ENCODE measurements at regions not wholly inside any gene's neighbourhood (a gene's known extent, or its start where the extent isn't known, plus 50 kb on each side); places are given as distances from the start of the nearest gene placed in this dataset.

- 75 to 81% methylated on average over 3 of the region's 3 CpGs for WGBS, 2 donors
- H3K36me3 ChIP-seq (ENCODE audit: control insufficient read depth in 2 of 2, insufficient read depth in 2 of 2, low read length in 1 of 2) = no peaks in the 10 kb centered on the region
- H3K4me1 ChIP-seq (ENCODE audit: control insufficient read depth in 2 of 2, insufficient read depth in 2 of 2, low read length in 1 of 2) = no peaks in the 10 kb centered on the region
- H3K4me3 ChIP-seq (ENCODE audit: low read depth in 1 of 2, low read length in 2 of 2) = no peak overlapping the region
- H3K9me3 ChIP-seq (ENCODE audit: control insufficient read depth in 2 of 2, insufficient read depth in 1 of 2, low read depth in 1 of 2, low read length in 1 of 2) = no peaks in the 10 kb centered on the region
- H3K27me3 ChIP-seq (ENCODE audit: control insufficient read depth in 1 of 2, insufficient read depth in 2 of 2, low read length in 2 of 2) = no peaks in the 10 kb centered on the region
- H3K27ac ChIP-seq (ENCODE audit: low read depth in 2 of 2, low read length in 1 of 2) = no peak overlapping the region
Observed at GRCh38 chr2:107685421-107685986, 141.2 kb upstream of the RGPD4 start.

- H3K9me3 ChIP-seq (ENCODE audit: control insufficient read depth in 2 of 2, insufficient read depth in 1 of 2, low read depth in 1 of 2, low read length in 1 of 2) = no peaks in the 10 kb centered on the region
- H3K27ac ChIP-seq (ENCODE audit: low read depth in 2 of 2, low read length in 1 of 2) = no peak overlapping the region
- no peak overlapping the region for H3K4me3 ChIP-seq (ENCODE audit: low read depth in 1 of 2, low read length in 2 of 2)
- no peaks in the 10 kb centered on the region for H3K27me3 ChIP-seq (ENCODE audit: control insufficient read depth in 1 of 2, insufficient read depth in 2 of 2, low read length in 2 of 2)
- no peaks in the 10 kb centered on the region for H3K36me3 ChIP-seq (ENCODE audit: control insufficient read depth in 2 of 2, insufficient read depth in 2 of 2, low read length in 1 of 2)
- H3K4me1 ChIP-seq (ENCODE audit: control insufficient read depth in 2 of 2, insufficient read depth in 2 of 2, low read length in 1 of 2) = no peaks in the 10 kb centered on the region
- 41 to 57% methylated on average over 6 of the region's 6 CpGs for whole genome bisulfite sequencing, 2 donors
Observed at GRCh38 chr2:107687073-107687472, 139.6 kb upstream of the RGPD4 start.

DNA sequence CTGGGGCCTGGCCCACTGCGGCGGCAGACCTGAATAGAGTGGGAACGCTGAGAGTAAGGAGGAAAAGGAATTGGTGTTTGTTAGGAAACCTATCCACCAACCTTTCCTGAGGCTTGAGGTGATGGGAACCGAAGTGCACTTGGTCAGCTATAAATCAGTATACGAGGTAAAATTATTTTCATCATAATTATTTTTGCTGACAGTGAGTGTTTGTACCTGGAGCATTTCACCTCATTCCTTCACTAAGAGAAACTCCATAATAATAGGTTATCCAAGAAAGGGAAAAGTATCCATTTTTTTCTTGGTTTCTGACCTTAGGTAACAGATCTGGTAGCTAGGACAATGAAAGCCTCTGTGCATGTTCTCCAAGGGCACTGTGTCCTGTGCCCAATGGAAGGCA, 138.6 kb upstream of the RGPD4 start:
- Histone ChIP-seq H3K9me3 (ENCODE audit: control insufficient read depth in 2 of 2, insufficient read depth in 1 of 2, low read depth in 1 of 2, low read length in 1 of 2) (no peaks in the 10 kb centered on the region), H3K36me3 (ENCODE audit: control insufficient read depth in 2 of 2, insufficient read depth in 2 of 2, low read length in 1 of 2) (no peaks in the 10 kb centered on the region), H3K4me1 (ENCODE audit: control insufficient read depth in 2 of 2, insufficient read depth in 2 of 2, low read length in 1 of 2) (no peaks in the 10 kb centered on the region), H3K27me3 (ENCODE audit: control insufficient read depth in 1 of 2, insufficient read depth in 2 of 2, low read length in 2 of 2) (no peaks in the 10 kb centered on the region), H3K4me3 (ENCODE audit: low read depth in 1 of 2, low read length in 2 of 2) (no peak overlapping the region), H3K27ac (ENCODE audit: low read depth in 2 of 2, low read length in 1 of 2) (no peak overlapping the region)
- WGBS, 2 donors = 86 to 89% methylated on average over 5 of the region's 5 CpGs

DNA sequence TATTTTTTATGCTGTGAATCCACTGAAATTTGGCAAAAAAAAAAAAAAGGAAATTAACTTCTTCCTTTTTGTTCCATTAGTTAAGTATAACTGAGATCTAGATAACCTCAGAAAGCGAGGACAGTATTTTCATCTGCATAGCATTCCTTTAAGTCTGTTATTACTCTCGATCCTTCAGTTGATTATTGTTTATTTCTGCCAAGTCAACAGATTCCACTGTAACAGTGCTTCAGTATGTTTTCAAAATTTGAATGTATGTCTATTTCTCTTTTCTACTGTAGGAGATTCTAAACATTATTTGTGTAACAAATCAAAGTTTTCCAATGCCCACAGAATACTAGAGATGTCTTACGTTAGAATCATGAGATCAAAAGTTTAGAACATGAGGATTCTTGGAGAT, 133.1 kb upstream of the RGPD4 start:
- H3K9me3 ChIP-seq (ENCODE audit: control insufficient read depth in 2 of 2, insufficient read depth in 1 of 2, low read depth in 1 of 2, low read length in 1 of 2) = peaks cover 0 to 3% of the 10 kb centered on the region in 2 donors
- no peaks in the 10 kb centered on the region for H3K27me3 ChIP-seq (ENCODE audit: control insufficient read depth in 1 of 2, insufficient read depth in 2 of 2, low read length in 2 of 2)
- H3K4me3 ChIP-seq (ENCODE audit: low read depth in 1 of 2, low read length in 2 of 2) = no peak overlapping the region
- peaks cover 0 to 2% of the 10 kb centered on the region in 2 donors for H3K4me1 ChIP-seq (ENCODE audit: control insufficient read depth in 2 of 2, insufficient read depth in 2 of 2, low read length in 1 of 2)
- 84 to 88% methylated on average over 3 of the region's 3 CpGs for WGBS, 2 donors
- H3K27ac ChIP-seq (ENCODE audit: low read depth in 2 of 2, low read length in 1 of 2) = no peak overlapping the region
- no peaks in the 10 kb centered on the region for H3K36me3 ChIP-seq (ENCODE audit: control insufficient read depth in 2 of 2, insufficient read depth in 2 of 2, low read length in 1 of 2)

DNA sequence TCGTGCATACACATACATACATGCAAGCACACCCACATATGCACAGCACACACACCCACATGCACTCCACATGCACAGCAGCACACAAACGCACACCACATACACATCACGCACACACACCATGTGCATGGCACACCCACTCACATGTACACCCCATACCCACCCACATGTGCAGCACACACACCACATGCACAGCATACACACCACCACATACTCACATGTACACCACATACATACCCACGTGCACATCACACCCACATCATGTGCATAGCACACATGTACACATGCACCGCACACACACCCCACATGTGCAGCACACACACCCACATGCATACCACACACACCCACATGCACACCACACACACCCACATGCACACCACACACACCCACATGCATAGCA, 132.0 kb upstream of the RGPD4 start:
- H3K27me3 ChIP-seq (ENCODE audit: control insufficient read depth in 1 of 2, insufficient read depth in 2 of 2, low read length in 2 of 2) = no peaks in the 10 kb centered on the region
- H3K9me3 ChIP-seq (ENCODE audit: control insufficient read depth in 2 of 2, insufficient read depth in 1 of 2, low read depth in 1 of 2, low read length in 1 of 2) = peaks cover 0 to 3% of the 10 kb centered on the region in 2 donors
- WGBS, 2 donors = 85 to 89% methylated on average over 5 of the region's 5 CpGs
- H3K27ac ChIP-seq (ENCODE audit: low read depth in 2 of 2, low read length in 1 of 2) = no peak overlapping the region
- H3K36me3 ChIP-seq (ENCODE audit: control insufficient read depth in 2 of 2, insufficient read depth in 2 of 2, low read length in 1 of 2) = no peaks in the 10 kb centered on the region
- H3K4me1 ChIP-seq (ENCODE audit: control insufficient read depth in 2 of 2, insufficient read depth in 2 of 2, low read length in 1 of 2) = peaks cover 0 to 2% of the 10 kb centered on the region in 2 donors
- no peak overlapping the region for H3K4me3 ChIP-seq (ENCODE audit: low read depth in 1 of 2, low read length in 2 of 2)

- Histone ChIP-seq H3K4me1 (ENCODE audit: control insufficient read depth in 2 of 2, insufficient read depth in 2 of 2, low read length in 1 of 2) (peaks cover 0 to 2% of the 10 kb centered on the region in 2 donors), H3K36me3 (ENCODE audit: control insufficient read depth in 2 of 2, insufficient read depth in 2 of 2, low read length in 1 of 2) (no peaks in the 10 kb centered on the region), H3K9me3 (ENCODE audit: control insufficient read depth in 2 of 2, insufficient read depth in 1 of 2, low read depth in 1 of 2, low read length in 1 of 2) (peaks cover 0 to 3% of the 10 kb centered on the region in 2 donors), H3K27ac (ENCODE audit: low read depth in 2 of 2, low read length in 1 of 2) (no peak overlapping the region), H3K4me3 (ENCODE audit: low read depth in 1 of 2, low read length in 2 of 2) (no peak overlapping the region), H3K27me3 (ENCODE audit: control insufficient read depth in 1 of 2, insufficient read depth in 2 of 2, low read length in 2 of 2) (no peaks in the 10 kb centered on the region)
Observed at GRCh38 chr2:107697385-107697784, 129.3 kb upstream of the RGPD4 start.

- no peak overlapping the region for H3K4me3 ChIP-seq (ENCODE audit: low read depth in 1 of 2, low read length in 2 of 2)
- no peaks in the 10 kb centered on the region for H3K27me3 ChIP-seq (ENCODE audit: control insufficient read depth in 1 of 2, insufficient read depth in 2 of 2, low read length in 2 of 2)
- peaks cover 0 to 2% of the 10 kb centered on the region in 2 donors for H3K4me1 ChIP-seq (ENCODE audit: control insufficient read depth in 2 of 2, insufficient read depth in 2 of 2, low read length in 1 of 2)
- no peak overlapping the region for H3K27ac ChIP-seq (ENCODE audit: low read depth in 2 of 2, low read length in 1 of 2)
- H3K9me3 ChIP-seq (ENCODE audit: control insufficient read depth in 2 of 2, insufficient read depth in 1 of 2, low read depth in 1 of 2, low read length in 1 of 2) = peaks cover 0 to 3% of the 10 kb centered on the region in 2 donors
- WGBS, 2 donors = 76 to 80% methylated on average over 3 of the region's 3 CpGs
- no peaks in the 10 kb centered on the region for H3K36me3 ChIP-seq (ENCODE audit: control insufficient read depth in 2 of 2, insufficient read depth in 2 of 2, low read length in 1 of 2)
Observed at GRCh38 chr2:107698861-107699260, 127.8 kb upstream of the RGPD4 start.

- no peaks in the 10 kb centered on the region for H3K4me1 ChIP-seq (ENCODE audit: control insufficient read depth in 2 of 2, insufficient read depth in 2 of 2, low read length in 1 of 2)
- H3K36me3 ChIP-seq (ENCODE audit: control insufficient read depth in 2 of 2, insufficient read depth in 2 of 2, low read length in 1 of 2) = no peaks in the 10 kb centered on the region
- 77 to 89% methylated on average over 1 of the region's 1 CpG for WGBS, 2 donors
- H3K27ac ChIP-seq (ENCODE audit: low read depth in 2 of 2, low read length in 1 of 2) = no peak overlapping the region
- no peak overlapping the region for H3K4me3 ChIP-seq (ENCODE audit: low read depth in 1 of 2, low read length in 2 of 2)
- H3K9me3 ChIP-seq (ENCODE audit: control insufficient read depth in 2 of 2, insufficient read depth in 1 of 2, low read depth in 1 of 2, low read length in 1 of 2) = no peaks in the 10 kb centered on the region
- no peaks in the 10 kb centered on the region for H3K27me3 ChIP-seq (ENCODE audit: control insufficient read depth in 1 of 2, insufficient read depth in 2 of 2, low read length in 2 of 2)
Observed at GRCh38 chr2:107700073-107700472, 126.6 kb upstream of the RGPD4 start.

GRCh38 chr2:107711941-107712340, 114.8 kb upstream of the RGPD4 start:
- Histone ChIP-seq H3K27me3 (ENCODE audit: control insufficient read depth in 1 of 2, insufficient read depth in 2 of 2, low read length in 2 of 2) (no peaks in the 10 kb centered on the region), H3K4me1 (ENCODE audit: control insufficient read depth in 2 of 2, insufficient read depth in 2 of 2, low read length in 1 of 2) (no peaks in the 10 kb centered on the region), H3K4me3 (ENCODE audit: low read depth in 1 of 2, low read length in 2 of 2) (no peak overlapping the region), H3K36me3 (ENCODE audit: control insufficient read depth in 2 of 2, insufficient read depth in 2 of 2, low read length in 1 of 2) (no peaks in the 10 kb centered on the region), H3K9me3 (ENCODE audit: control insufficient read depth in 2 of 2, insufficient read depth in 1 of 2, low read depth in 1 of 2, low read length in 1 of 2) (no peaks in the 10 kb centered on the region), H3K27ac (ENCODE audit: low read depth in 2 of 2, low read length in 1 of 2) (no peak overlapping the region)
- 68 to 75% methylated on average over 3 of the region's 3 CpGs for WGBS, 2 donors

- Histone ChIP-seq H3K27ac (ENCODE audit: low read depth in 2 of 2, low read length in 1 of 2) (no peak overlapping the region), H3K36me3 (ENCODE audit: control insufficient read depth in 2 of 2, insufficient read depth in 2 of 2, low read length in 1 of 2) (no peaks in the 10 kb centered on the region), H3K4me1 (ENCODE audit: control insufficient read depth in 2 of 2, insufficient read depth in 2 of 2, low read length in 1 of 2) (no peaks in the 10 kb centered on the region), H3K9me3 (ENCODE audit: control insufficient read depth in 2 of 2, insufficient read depth in 1 of 2, low read depth in 1 of 2, low read length in 1 of 2) (no peaks in the 10 kb centered on the region), H3K27me3 (ENCODE audit: control insufficient read depth in 1 of 2, insufficient read depth in 2 of 2, low read length in 2 of 2) (no peaks in the 10 kb centered on the region), H3K4me3 (ENCODE audit: low read depth in 1 of 2, low read length in 2 of 2) (no peak overlapping the region)
- 45 to 46% methylated on average over 6 of the region's 6 CpGs for WGBS, 2 donors
Observed at GRCh38 chr2:107712857-107713256, 113.8 kb upstream of the RGPD4 start.
